ENCODE measurements at regions not wholly inside any gene's neighbourhood (a gene's known extent, or its start where the extent isn't known, plus 50 kb on each side); places are given as distances from the start of the nearest gene placed in this dataset.
"Not testable (repeated sequence)": the region's sequence is repeated elsewhere in the genome, so short reads cannot be mapped to it uniquely, and the experiment has no call there.

DNA sequence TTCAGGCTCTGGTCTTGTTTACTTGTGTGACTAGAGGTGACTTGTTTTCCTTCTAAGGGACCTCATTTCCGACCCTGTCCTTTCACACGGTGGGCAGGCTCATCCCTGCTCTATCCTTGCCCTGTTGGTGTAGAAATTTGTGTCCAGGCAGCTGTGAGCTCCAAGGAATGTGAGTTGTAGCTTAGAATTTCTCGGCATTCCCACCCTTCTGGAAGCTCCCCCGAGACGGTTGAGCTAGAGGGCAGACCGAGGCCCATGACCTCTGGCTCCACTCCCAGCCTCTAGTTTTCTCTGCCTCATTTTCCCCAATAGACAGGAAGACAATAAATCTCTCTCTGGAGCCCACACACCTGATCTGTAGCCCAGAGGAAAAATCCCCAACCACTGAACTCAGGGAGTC, 100.9 kb downstream of the NAV1 start:
- DNase-seq = no peak

DNA sequence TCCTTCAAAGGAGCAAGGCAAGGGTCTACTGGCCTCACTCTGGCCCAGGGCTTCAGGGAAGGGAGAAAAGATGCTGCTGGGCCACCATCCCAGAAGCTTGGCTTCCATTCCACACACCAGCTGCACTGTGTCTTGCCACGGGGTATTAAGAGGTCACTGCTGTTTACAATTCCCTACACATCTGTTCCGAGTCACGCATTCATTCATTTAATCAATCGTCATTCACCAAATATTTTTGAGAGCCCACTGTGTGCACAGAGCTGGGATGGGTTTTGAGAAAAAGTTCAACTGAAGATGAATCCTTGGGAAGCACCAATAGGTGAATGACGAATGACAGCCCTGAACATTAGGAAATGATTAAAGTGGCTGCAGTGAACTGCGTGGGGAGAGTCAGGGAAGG, 101.7 kb downstream of the NAV1 start:
- DNase-seq = no peak

DNA sequence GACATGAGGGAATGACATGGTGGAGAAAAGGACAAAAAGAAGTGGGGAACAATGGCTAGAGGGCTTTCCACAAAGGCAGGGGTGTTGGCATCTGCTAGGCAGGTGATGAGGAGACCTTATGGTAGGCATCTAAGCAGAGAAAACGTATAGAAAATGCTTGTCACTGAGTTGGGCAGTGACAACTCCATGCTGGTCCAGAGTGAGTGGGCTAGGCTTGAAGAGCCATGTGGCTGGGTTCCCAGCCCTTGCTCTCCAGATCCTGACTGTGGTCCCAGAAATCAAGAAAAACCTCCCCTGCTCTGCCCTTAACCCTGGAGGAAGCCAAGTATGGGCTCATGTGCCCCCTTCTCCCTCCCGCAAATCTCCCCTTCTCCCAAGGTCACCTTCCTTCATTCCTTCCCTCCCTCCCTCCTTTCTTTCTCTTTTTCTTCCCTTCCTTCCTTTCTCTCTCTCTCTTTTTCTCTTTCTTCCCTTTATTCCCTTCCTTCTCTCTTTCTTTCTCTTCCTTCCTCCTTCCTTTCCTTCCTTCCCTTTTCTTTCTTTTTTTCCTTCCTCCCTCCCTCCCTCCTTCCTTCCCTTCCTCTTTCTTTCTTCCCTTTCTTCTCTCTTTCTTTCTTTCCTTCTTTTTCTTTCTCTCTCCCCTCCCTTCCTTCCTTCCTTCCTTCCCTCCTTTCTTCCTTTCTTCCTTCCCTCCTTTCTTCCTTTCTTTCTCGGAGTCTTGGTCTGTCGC, 102.8 kb downstream of the NAV1 start:
- no peak for DNase-seq

DNA sequence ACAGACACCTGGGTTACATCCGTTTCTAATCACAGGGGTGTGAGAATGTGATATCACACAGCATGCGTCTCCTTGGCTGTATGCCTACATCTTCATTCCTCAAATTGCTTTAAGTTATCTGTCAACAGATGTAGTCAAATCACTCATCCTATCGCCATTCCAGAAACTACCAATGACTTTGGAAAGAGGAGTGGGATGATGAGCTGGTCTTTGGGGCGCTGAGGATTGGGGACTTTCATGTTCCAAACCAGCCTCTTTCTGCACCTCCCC, 104.8 kb downstream of the NAV1 start:
- DNase-seq = no peak

DNA sequence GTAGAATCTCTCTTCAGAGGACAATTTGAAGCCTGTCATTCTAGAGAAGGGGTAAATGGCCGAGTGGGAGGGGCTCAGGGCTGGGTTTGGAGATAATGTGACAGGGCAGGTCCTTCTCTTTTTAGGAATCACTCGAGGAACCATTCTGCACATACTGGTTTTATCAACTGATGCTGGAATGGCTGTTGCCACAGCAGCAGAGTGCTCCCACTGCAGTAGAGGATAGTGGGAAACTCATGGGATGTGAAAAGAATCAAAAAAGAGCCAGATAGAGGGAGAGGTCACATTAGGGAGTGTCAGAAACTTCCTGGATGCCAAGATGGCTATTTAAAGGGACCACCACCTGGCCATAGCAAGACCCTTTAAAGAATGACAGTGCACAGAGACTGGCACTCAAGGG, 105.3 kb downstream of the NAV1 start:
- DNase-seq = no peak

DNA sequence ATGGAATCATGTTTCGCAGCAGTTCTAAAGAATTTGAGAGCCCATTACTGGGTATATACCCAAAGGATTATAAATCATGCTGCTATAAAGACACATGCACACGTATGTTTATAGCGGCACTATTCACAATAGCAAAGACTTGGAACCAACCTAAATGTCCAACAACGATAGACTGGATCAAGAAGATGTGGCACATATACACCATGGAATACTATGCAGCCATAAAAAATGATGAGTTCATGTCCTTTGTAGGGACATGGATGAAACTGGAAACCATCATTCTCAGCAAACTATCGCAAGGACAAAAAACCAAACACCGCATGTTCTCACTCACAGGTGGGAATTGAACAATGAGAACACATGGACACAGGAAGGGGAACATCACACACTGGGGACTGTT, 106.1 kb downstream of the NAV1 start:
- DNase-seq = not testable (repeated sequence)

DNA sequence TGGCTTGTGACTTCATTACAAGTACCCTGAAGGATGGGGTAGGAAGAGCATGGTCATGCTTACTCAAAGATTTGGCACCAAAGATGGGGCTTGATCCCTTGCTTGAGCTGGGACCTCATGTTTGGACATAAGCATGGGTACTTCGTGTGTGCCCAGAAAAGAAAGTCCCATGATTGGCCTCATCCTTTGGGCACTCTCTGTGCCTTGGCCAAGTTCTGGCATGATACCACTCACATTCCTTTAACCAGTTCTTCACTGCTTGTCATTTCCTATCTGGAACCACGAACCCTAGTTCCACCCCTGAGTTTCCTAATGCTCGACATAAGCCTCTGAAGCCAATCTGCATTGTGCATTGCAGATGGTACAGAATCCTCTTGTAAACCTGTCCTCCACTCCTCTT, 107.0 kb downstream of the NAV1 start:
- peak; percentile 30 for DNase-seq

DNA sequence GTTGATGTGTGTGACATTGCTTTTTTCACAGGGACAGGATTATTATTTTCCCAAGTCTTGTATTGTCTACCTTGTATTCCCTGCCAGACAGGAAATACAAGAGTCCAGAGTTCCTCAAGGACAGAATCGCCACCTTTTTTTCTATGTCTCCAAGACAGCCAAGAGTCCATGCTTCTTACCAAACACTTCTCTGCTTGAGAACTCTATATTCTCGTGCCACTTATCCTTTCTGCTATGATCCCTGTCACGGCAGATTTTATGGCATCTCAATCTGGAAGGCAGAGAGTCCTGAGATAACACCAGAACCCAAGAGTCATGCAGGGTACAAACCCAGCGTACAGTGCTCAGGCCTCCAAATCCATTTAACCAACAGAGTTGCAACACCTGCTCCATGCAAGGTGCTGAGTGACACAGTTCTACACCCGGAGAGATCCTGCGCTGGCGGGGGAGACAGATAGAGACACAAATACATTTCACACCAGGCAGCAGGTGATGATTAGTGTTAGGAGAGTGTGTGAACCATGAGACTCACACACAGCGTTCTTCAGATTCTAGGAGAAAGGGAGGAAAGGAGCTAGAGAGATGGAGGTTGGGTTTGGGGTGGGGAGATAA, 107.6 kb downstream of the NAV1 start:
- peak; percentile 28 for DNase-seq

DNA sequence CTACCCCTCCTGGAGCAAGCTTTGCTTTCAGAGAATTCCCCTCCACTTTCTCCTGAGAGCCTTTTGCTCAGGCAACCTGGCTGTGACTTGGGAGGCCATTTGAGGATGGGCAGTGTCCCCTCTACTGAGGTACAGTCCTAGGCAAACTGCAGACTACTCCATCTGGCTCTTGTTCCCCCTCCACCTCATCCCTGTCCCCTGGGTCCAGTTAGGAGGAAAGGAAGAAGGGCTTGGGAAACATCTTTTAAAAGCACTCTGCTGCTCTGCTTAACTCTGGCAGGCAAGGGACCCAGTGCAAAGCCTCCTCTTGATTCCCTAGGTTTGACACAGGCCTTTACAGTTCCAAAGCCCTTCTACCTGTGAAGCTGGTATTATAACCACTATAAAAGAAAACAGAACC, 108.2 kb downstream of the NAV1 start:
- no peak for DNase-seq

DNA sequence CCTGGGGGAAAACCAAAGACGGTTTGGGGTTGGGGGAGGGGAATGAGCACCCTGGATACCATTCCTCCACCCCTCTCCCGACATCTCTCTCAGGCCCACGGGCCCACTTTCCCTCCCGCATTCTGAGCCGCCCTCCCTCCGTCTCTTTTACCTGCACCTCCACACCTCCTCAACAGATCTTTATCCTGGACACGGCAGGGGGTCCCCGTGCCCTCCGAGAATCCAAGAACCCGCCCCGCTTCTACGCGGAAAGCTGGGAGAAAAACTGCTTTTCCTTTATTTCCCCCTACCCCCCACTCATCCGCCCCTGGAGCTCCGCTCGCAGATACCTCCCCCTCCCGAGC, 108.8 kb downstream of the NAV1 start:
- DNase-seq = no peak

DNA sequence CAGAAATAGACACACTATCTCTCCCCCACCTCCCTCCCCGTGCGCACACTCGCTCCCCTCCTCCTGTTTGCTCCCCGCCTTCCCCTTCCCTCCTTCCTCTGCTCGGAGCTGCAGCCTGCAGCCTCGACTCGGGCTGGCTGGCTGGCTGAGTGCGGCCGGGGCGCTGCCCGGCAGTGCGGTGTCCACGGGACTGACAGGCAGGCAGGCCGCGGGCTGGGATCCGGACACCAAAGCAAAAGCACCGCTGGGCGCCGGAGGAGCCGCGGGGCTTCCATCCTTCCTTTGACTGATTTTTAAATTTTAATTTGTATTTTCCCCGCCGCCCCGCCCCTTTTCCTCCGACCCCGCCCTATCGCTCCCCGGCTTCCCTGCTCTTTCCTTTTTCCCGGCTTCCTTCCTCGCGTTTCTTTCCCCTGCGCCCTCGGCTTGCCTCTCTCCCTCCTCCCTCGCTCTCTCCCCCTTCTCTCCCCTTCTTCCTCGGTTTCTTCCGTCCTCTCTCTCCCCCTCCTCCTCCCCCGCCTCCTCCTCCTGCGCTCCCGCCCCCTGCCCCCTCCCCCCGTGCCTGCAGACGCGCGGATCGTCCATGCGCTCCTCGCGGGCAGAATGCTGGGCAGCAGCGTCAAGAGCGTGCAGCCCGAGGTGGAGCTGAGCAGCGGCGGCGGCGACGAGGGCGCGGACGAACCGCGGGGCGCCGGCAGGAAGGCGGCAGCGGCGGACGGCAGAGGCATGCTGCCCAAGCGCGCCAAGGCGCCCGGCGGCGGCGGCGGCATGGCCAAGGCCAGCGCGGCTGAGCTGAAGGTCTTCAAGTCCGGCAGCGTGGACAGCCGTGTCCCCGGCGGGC, 109.4 kb downstream of the NAV1 start:
- DNase-seq = peak; percentile 68

DNA sequence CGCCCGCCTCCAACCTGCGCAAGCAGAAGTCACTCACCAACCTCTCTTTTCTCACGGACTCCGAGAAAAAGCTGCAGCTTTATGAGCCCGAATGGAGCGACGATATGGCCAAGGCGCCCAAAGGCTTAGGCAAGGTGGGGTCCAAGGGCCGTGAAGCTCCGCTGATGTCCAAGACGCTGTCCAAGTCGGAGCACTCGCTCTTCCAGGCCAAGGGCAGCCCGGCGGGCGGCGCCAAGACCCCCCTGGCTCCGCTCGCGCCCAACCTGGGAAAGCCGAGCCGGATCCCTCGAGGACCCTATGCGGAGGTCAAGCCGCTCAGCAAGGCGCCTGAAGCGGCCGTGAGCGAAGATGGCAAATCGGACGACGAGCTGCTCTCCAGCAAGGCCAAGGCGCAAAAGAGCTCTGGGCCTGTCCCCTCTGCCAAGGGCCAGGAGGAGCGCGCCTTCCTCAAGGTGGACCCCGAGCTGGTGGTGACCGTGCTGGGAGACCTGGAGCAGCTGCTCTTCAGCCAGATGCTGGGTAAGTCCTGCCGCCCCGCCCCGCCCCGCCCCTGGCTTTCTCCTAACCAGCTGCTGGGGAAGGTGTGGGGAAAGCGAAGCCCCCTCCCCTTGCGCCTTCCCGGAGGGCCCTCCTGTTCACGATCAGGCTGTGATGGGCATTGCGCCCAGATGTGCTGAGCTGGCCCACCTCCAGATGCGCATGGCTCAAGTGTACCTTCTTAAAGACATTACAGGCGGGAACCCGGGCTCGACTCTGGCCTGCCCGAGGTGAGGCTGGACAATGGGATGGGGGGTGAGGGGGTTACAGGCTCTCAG, 110.2 kb downstream of the NAV1 start:
- no peak for DNase-seq

DNA sequence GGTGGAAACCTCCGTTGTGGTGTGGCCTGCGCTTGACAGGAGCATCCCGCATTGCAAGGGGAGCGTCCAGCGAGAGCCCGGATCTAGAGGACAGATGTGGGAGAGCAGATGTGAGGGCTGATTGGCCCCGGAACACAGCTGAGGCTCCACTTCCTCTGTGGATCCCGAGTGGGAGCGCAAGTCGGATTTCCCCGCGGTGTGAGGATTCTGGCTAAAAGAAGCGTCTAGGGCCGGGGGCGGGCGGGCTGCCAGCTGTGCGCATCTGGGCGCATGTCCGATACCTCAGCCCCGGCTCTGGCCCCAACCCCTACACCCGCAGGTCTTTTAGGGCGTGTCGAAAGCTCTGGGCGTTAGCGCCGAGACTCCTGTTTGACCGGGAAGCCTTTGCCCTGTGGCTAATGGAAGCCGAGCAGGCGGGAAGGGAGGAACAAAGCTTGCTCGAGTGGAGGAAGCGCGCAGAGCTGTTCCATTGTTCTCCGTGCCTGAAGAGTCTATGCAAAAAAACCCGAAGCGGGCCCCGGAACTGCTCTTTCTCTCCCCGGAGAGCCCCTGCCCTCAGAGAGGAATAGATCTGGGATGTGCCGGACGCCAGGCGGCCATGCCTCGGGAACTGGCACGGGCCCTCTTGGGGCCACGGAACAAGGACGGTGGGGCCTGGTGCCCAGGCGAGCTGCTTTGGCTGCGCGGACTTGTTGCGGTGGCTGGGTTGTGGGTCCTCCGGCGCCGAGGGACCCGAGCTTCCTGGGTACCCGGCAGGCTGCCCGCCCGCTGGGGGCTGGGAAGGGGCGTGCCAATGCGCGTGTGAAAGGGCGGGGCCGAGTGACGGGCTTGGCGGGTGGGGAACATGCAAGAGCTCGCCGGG, 111.1 kb downstream of the NAV1 start:
- no peak for DNase-seq

DNA sequence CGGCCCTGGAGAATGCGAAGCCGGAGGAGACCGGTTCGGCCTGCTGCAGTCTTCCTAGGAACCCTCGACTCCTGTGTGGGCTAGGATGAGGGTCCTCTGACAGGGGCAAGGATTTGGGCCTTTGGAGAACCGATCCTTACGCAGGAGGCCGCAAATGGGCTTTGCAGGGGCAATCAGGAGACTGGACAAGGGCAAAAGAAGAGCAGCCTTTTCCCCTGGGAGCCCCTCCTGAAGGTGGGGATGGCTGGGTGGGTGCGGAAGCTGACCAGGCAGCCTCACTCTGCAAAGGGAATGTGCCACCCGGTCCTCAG, 111.7 kb downstream of the NAV1 start:
- DNase-seq = no peak

DNA sequence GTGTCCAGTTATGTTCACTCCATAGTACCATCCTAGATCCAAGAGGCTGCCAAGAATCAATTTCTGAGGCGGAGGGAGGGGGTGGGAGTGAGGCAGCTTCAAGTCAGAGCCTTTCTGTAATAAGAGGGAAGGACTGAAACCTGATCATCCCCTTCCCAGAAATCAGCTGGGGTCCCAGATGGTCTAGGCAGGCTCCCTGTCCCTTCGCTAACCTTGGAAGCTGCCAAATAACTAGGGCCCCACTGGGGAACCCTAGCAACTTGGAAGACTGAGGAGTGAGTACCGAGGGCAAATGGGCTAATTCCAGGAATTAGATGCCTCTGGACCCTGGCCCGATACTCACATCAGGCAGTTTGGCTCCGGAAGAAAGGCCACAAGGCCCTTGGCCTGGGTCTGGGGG, 113.3 kb downstream of the NAV1 start:
- no peak for DNase-seq

DNA sequence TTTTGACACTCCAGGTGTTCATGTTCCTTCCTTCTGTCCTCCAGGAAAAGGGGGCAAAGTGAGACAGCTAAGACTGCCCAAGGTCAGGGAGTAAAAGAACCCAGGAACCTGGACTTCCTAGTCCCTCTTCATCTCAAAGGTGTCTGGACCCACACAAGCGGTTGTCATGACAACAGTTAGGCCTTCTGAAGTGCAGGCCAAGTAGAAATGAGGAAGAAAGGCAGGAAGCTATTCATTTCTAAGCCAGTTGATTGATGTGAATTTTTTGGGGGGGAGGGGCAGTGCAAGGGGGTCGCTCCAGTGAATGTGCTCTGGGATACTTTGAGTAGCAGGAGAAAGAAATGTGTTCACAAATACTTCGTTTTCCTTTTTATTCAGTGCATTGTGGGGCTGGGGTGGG, 114.3 kb downstream of the NAV1 start:
- peak; percentile 48 for DNase-seq

DNA sequence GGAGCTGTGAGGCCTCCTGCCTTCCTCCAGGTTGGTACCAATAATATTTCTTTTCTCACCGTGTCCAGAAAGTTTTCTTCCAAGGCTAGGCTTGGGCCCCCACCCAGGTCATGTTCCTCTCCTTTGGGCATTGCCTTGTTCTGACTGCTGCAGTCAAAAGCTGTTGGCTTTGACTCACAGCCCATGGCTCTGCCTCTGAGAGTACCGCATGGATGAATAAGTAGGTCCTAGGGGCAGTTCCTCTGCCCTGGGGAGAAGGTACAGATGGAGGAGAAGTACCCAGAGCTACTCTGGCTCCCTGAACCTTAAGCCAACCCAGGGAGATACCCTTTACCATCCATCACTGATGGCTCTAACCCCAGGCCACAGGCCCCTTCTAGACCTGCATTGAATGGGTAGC, 115.0 kb downstream of the NAV1 start:
- no peak for DNase-seq

DNA sequence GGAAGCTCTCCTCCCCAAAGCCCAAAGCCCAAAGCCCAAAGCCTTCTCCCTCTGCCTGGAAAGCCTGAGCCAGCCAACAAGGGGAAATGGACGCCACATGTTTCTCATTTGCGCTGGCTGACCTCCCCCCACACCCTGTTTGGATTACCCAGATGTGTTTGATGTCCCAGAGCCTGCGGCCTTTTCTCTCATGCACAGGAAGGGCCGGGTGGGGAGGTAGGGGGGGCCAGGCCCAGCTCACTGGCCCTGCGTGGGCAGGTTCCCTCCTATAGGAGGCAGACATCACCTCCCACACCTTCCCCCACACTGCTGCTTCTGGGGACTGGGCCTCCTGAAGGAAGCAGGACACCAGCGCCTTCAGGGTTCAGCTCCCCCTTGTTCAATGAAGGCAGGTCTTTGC, 116.3 kb downstream of the NAV1 start:
- DNase-seq = peak; percentile 23

DNA sequence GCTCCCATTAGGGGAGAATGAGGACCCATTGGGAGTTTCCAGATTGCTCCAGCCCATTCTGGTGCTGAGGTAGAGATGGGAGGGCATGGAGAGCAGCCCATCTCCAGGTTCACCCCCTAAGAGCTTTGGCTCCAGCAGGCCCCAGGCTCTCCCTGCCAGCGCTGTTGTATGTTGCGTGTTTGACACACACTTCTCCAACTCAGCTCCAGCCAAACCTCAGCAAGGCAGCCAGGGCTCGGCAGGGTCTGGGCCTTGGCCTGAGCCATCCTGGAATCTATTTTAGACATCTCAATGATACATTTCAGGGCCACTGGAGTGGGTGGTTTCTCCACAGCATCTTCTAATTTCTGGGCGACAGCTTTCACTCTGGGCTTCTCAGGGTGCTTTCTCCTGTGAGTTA, 117.0 kb downstream of the NAV1 start:
- no peak for DNase-seq

DNA sequence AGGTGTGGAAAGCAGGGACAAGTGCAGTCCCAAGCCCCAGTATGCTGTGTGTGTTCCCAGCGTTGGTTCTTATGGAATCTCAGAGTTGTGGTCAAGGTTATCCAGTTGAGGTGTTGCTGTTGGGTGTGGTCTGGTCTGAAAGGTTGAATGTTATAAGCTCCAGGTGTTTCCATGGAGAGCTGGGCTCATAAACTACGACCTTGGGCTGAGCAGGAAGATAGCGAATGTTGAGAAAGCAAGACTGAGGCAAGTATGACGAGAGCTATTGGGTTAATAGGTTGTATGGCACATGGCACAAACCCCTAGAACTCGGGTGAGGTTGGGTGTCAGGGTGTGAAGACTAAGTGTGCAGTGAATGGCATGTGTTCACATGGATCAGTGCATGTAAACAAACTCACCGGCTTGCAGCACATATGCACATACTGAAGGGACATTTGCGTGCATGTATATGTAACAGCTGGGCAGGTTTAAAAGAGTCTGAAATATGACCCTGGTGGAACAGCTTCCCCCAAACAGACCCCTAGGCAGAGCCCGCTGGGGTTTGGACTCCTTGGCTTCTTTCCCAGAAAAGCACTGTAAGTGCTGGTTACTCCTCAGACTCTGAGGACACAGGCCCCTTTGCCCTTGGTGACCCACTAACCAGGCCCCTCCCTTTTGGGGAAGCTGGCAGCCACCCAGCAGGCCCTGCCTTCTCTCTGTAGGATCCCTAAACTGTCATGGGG, 117.5 kb downstream of the NAV1 start:
- no peak for DNase-seq

DNA sequence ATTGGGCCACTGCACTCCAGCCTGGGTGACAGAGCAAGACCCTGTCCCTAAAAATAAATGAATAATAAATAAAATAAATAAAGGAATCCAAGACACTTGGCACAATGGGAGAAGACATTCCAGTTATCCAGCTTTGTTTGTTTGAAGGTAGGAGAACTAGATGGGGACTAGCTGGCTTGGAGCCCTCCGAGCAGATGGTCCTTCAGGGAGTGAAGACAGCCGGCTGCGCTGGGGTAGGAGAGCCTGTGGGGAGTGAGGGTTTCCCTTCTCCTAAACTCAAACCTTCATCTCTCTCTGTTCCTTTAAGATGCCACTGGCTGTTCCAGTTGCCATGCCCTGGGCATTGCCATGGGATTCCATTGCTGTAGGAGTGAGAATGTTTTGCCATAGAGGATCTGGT, 120.6 kb downstream of the NAV1 start:
- no peak for DNase-seq
